H1 (cell line): ENCODE measurements at regions not wholly inside any gene's neighbourhood (a gene's known extent, or its start where the extent isn't known, plus 50 kb on each side); places are given as distances from the start of the nearest gene placed in this dataset.

Experiments
- CTCF ChIA-PET: fragments of 300-600 bp; sonication (Branson Sonifier 250); formaldehyde crosslinking; loops from one replicate; lab custom pipeline; 2021; ENCODE audit not compliant: partially characterized antibody; lab: Charles Lee
- POLR2A ChIA-PET: fragments of 300-600 bp; sonication (Branson Sonifier 250); formaldehyde crosslinking; loops from one replicate; lab custom pipeline; 2021; ENCODE audit warnings: inconsistent platforms; ENCODE audit not compliant: partially characterized antibody; lab: Charles Lee
- DNase-seq, 2 experiments: peaks; one replicate each; pipeline versions ENCODE4 v3.0.0 to v3.0.0-alpha.2; 2010 to 2022; ENCODE audit warnings: low spot score in 2 of 2, low read depth in 1 of 2, mixed read lengths in 1 of 2
- FAIRE-seq: peaks from 2 replicates; lab custom pipeline; 2011; peaks lifted over from hg19 to GRCh38; lab: Jason Lieb, UNC
- H2AFZ ChIP-seq: 2 replicates; pipeline ENCODE4 v1.8.1; 2012; ENCODE audit warnings: low read length, inconsistent platforms
- H2AK5ac ChIP-seq: 2 replicates; pipeline ENCODE4 v1.6.1; 2013; ENCODE audit warnings: low read depth, low read length
- H2BK120ac ChIP-seq: replicated peaks from 2 replicates; pipeline ENCODE3; 2013; ENCODE audit warnings: low read depth, low read length, inconsistent platforms
- H2BK12ac ChIP-seq: 2 replicates; pipeline ENCODE4 v1.6.1; 2013; ENCODE audit warnings: low read depth, low read length
- H2BK15ac ChIP-seq: 2 replicates; pipeline ENCODE4 v1.6.1; 2013; ENCODE audit warnings: low read length
- H2BK20ac ChIP-seq: 2 replicates; pipeline ENCODE4 v1.6.1; 2013; ENCODE audit warnings: low read length
- H2BK5ac ChIP-seq: 2 replicates; pipeline ENCODE4 v1.6.1; 2013; ENCODE audit warnings: low read depth, low read length
- H3K14ac ChIP-seq: 2 replicates; pipeline ENCODE4 v1.6.1; 2013; ENCODE audit warnings: inconsistent platforms; ENCODE audit not compliant: insufficient read length
- H3K18ac ChIP-seq: 2 replicates; pipeline ENCODE4 v1.6.1; 2013; ENCODE audit warnings: low read length; ENCODE audit errors: extremely low read depth
- H3K23ac ChIP-seq: 2 replicates; pipeline ENCODE4 v1.6.1; 2013; ENCODE audit warnings: inconsistent platforms; ENCODE audit not compliant: insufficient read length
- H3K23me2 ChIP-seq: 2 replicates; pipeline ENCODE4 v1.6.1; 2013; ENCODE audit warnings: low read depth, low read length
- H3K27ac ChIP-seq: 2 replicates; pipeline ENCODE4 v1.6.1; 2011; ENCODE audit warnings: low read depth, low read length, inconsistent platforms
- H3K27me3 ChIP-seq, 4 experiments: replicated peaks in 1 of 4; 1 replicate in 1 of 4; 2 replicates in 3 of 4; pipeline versions ENCODE4 v1.6.1 to v1.8.1; 2011 to 2013; ENCODE audit warnings: low read length in 3 of 4, mild to moderate bottlenecking in 3 of 4, inconsistent platforms in 2 of 4, mixed read lengths in 2 of 4, moderate library complexity in 1 of 4; ENCODE audit not compliant: control insufficient read depth in 3 of 4, insufficient read depth in 3 of 4; ENCODE audit errors: extremely low read depth in 1 of 4
- H3K36me3 ChIP-seq, 4 experiments: 2 replicates each; pipeline versions ENCODE4 v1.6.1 to v1.8.1; 2011 to 2013; ENCODE audit warnings: mild to moderate bottlenecking in 4 of 4, low read length in 3 of 4, moderate library complexity in 2 of 4, control low read depth in 1 of 4, inconsistent platforms in 1 of 4; ENCODE audit not compliant: insufficient read depth in 4 of 4, control insufficient read depth in 2 of 4
- H3K4ac ChIP-seq: replicated peaks from 2 replicates; pipeline ENCODE3; 2013; ENCODE audit warnings: low read length, low read depth, mixed read lengths, inconsistent platforms; ENCODE audit not compliant: insufficient read length
- H3K4me1 ChIP-seq, 4 experiments: replicated peaks in 1 of 4; 1 replicate in 1 of 4; 2 replicates in 3 of 4; pipeline versions ENCODE4 v1.6.1 to v1.8.1; 2011 to 2013; ENCODE audit warnings: low read length in 3 of 4, inconsistent platforms in 2 of 4, mixed read lengths in 1 of 4; ENCODE audit not compliant: insufficient read depth in 4 of 4, control insufficient read depth in 3 of 4
- H3K4me2 ChIP-seq, 2 experiments: 2 replicates each; pipeline versions ENCODE4 v1.6.1 to v1.8.1; 2011 to 2013; ENCODE audit warnings: low read depth in 2 of 2, low read length in 2 of 2, control low read depth in 1 of 2, inconsistent platforms in 1 of 2, mild to moderate bottlenecking in 1 of 2; ENCODE audit not compliant: insufficient read depth in 1 of 2
- H3K4me3 ChIP-seq, 4 experiments: fragments of 200-600, 300-600 bp in 1 of 4; sonication (generic), shearing (Covaris generic), sonication (Bioruptor Twin) in 1 of 4; 2 replicates each; pipeline versions ENCODE4 v1.5.1 to v1.8.1; 2011 to 2016; ENCODE audit warnings: low read length in 4 of 4, low read depth in 3 of 4, control low read depth in 2 of 4, inconsistent platforms in 2 of 4, mild to moderate bottlenecking in 2 of 4, mixed read lengths in 1 of 4, moderate library complexity in 1 of 4; ENCODE audit not compliant: insufficient read depth in 2 of 4; ENCODE audit errors: extremely low read depth in 1 of 4
- H3K56ac ChIP-seq: replicated peaks from 2 replicates; pipeline ENCODE3; 2013; ENCODE audit warnings: low read depth, mild to moderate bottlenecking, mixed read lengths, low read length, inconsistent platforms; ENCODE audit not compliant: insufficient read length
- H3K79me1 ChIP-seq: 2 replicates; pipeline ENCODE4 v1.6.1; 2013; ENCODE audit warnings: low read depth, low read length, control low read depth
- H3K79me2 ChIP-seq, 2 experiments: 2 replicates each; pipeline versions ENCODE4 v1.6.1 to v1.8.1; 2012 to 2013; ENCODE audit warnings: low read length in 2 of 2, mild to moderate bottlenecking in 2 of 2, inconsistent platforms in 1 of 2; ENCODE audit not compliant: insufficient read depth in 2 of 2, control insufficient read depth in 1 of 2
- H3K9ac ChIP-seq, 4 experiments: replicated peaks in 1 of 4; 1 replicate in 1 of 4; 2 replicates in 3 of 4; pipeline versions ENCODE4 v1.6.1 to v1.8.1; 2011 to 2013; ENCODE audit warnings: low read depth in 3 of 4, low read length in 3 of 4, control low read depth in 2 of 4, mild to moderate bottlenecking in 2 of 4, moderate library complexity in 2 of 4, inconsistent platforms in 1 of 4; ENCODE audit errors: extremely low read depth in 1 of 4
- H3K9me3 ChIP-seq, 2 experiments: 2 replicates each; pipeline versions ENCODE4 v1.6.1 to v1.8.1; 2012 to 2013; ENCODE audit warnings: mild to moderate bottlenecking in 2 of 2, moderate library complexity in 2 of 2, control low read depth in 1 of 2, inconsistent platforms in 1 of 2, low read depth in 1 of 2, low read length in 1 of 2, mixed read lengths in 1 of 2; ENCODE audit not compliant: insufficient read depth in 2 of 2
- H4K20me1 ChIP-seq, 2 experiments: replicated peaks in 1 of 2; 2 replicates each; pipeline versions ENCODE3 to v1.8.1; 2011 to 2013; ENCODE audit warnings: inconsistent platforms in 2 of 2, low read length in 2 of 2, mild to moderate bottlenecking in 1 of 2; ENCODE audit not compliant: insufficient read depth in 2 of 2, control insufficient read depth in 1 of 2
- H4K5ac ChIP-seq: 2 replicates; pipeline ENCODE4 v1.6.1; 2013; ENCODE audit warnings: low read length, low read depth, mixed read lengths, inconsistent platforms; ENCODE audit not compliant: insufficient read length
- H4K8ac ChIP-seq: 2 replicates; pipeline ENCODE4 v1.8.0; 2013; ENCODE audit warnings: mild to moderate bottlenecking, moderate library complexity, low read length, inconsistent platforms; ENCODE audit not compliant: insufficient read depth; ENCODE audit errors: extremely low read depth
- H4K91ac ChIP-seq: replicated peaks from 2 replicates; pipeline ENCODE3; 2013; ENCODE audit warnings: low read length, mixed read lengths, inconsistent platforms; ENCODE audit not compliant: insufficient read length
- MAX ChIP-seq: IDR thresholded peaks from 2 replicates; pipeline ENCODE4 v1.6.1; 2012; ENCODE audit warnings: inconsistent platforms
- SUZ12 ChIP-seq: fragments of 200-600 bp; sonication (generic); IDR thresholded peaks from 2 replicates; pipeline ENCODE4 v1.6.1; 2012; ENCODE audit warnings: mild to moderate bottlenecking, inconsistent platforms, low read length, moderate library complexity, mixed read lengths
- TAF1 ChIP-seq: IDR thresholded peaks from 2 replicates; pipeline ENCODE4 v1.6.1; 2011; ENCODE audit warnings: mild to moderate bottlenecking, low read depth, low read length
- TF ChIP-seq, protein P1 (sequence below): IDR thresholded peaks from 2 replicates; pipeline ENCODE4 v1.6.1; 2011; ENCODE audit warnings: low read length, improper control_type of control experiment

DNA sequence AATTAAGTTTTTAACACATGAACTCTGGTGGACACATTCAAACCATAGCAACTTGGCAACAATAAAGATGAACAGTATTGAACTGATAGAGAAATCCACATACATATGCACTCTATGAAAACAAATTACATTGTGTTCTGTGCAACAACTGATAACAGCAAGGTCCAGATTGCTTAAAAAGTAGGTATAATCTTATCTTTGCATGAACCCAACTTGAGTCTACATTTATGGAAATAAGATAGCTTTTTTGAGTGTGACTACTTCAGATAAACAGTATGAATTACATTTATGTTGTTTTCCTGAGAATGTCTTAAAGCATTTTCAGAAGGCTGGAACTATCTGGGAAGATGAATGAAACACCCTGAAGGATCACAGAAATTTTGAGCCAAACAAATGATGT lies 212.6 kb upstream of the GK2 start:
- no peak overlapping the region for H4K5ac ChIP-seq
- no peak overlapping the region for H3K4ac ChIP-seq
- no peak overlapping the region for H2AFZ ChIP-seq
- no peak overlapping the region for H2BK12ac ChIP-seq
- no peak overlapping the region for H2BK120ac ChIP-seq
- no peaks in the 10 kb centered on the region for H3K27me3 ChIP-seq
- H4K8ac ChIP-seq: no peak overlapping the region
- DNase-seq (no peak), FAIRE-seq (no peak)
- H2BK20ac ChIP-seq: no peak overlapping the region
- H4K20me1 ChIP-seq: no peaks in the 10 kb centered on the region
- H3K18ac ChIP-seq: no peak overlapping the region
- no peak overlapping the region for H2BK5ac ChIP-seq
- no peaks in the 10 kb centered on the region for H3K36me3 ChIP-seq
- H3K79me1 ChIP-seq: no peaks in the 10 kb centered on the region
- TF ChIP-seq SUZ12 (no peak), MAX (no peak), TAF1 (no peak)
- TF ChIP-seq, protein P1, sequence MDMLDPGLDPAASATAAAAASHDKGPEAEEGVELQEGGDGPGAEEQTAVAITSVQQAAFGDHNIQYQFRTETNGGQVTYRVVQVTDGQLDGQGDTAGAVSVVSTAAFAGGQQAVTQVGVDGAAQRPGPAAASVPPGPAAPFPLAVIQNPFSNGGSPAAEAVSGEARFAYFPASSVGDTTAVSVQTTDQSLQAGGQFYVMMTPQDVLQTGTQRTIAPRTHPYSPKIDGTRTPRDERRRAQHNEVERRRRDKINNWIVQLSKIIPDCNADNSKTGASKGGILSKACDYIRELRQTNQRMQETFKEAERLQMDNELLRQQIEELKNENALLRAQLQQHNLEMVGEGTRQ: no peak
- no peak overlapping the region for H3K14ac ChIP-seq
- H2AK5ac ChIP-seq: no peak overlapping the region
- H3K4me1 ChIP-seq: no peaks in the 10 kb centered on the region
- H4K91ac ChIP-seq: no peak overlapping the region
- ChIA-PET POLR2A (no interaction called here), CTCF (no interaction called here)
- no peak overlapping the region for H3K9ac ChIP-seq
- no peak overlapping the region for H3K4me2 ChIP-seq
- no peaks in the 10 kb centered on the region for H3K9me3 ChIP-seq
- H3K27ac ChIP-seq: no peak overlapping the region
- no peak overlapping the region for H3K56ac ChIP-seq
- no peak overlapping the region for H3K4me3 ChIP-seq
- no peaks in the 10 kb centered on the region for H3K79me2 ChIP-seq
- H3K23me2 ChIP-seq: no peaks in the 10 kb centered on the region
- H3K23ac ChIP-seq: no peak overlapping the region
- no peak overlapping the region for H2BK15ac ChIP-seq
